Dermis microvascular lymphatic vessel endothelial cell (primary cell): ENCODE measurements at regions not wholly inside any gene's neighbourhood (a gene's known extent, or its start where the extent isn't known, plus 50 kb on each side); places are given as distances from the start of the nearest gene placed in this dataset.
A peak's percentile ranks its signal among the peaks of the same experiment; 100 is the strongest.
"Not testable (repeated sequence)": the region's sequence is repeated elsewhere in the genome, so short reads cannot be mapped to it uniquely, and the experiment has no call there.

ENCODE experiments used
- DNase-seq, 2 donors: peaks; one replicate each; pipeline versions ENCODE4 v3.0.0 to v3.0.0-alpha.2; 2010; ENCODE audit warnings: low read depth in 2 of 2

GRCh38 chr6:91088515-91088914 lies 501.6 kb upstream of the MAP3K7 start:
- no peak for DNase-seq

- DNase-seq: no peak
Observed at GRCh38 chr6:91087908-91088307, 501.0 kb upstream of the MAP3K7 start.

- DNase-seq: no peak
Observed at GRCh38 chr6:91083211-91083610, 496.3 kb upstream of the MAP3K7 start.

GRCh38 chr6:91082311-91082832 lies 495.5 kb upstream of the MAP3K7 start:
- DNase-seq: no peak

- DNase-seq: peak; percentile 33 to 50
Observed at GRCh38 chr6:91081452-91082067, 494.7 kb upstream of the MAP3K7 start.

GRCh38 chr6:91080871-91081270 lies 494.0 kb upstream of the MAP3K7 start:
- no peak for DNase-seq

- DNase-seq: no peak
Observed at GRCh38 chr6:91079969-91080368, 493.1 kb upstream of the MAP3K7 start.

GRCh38 chr6:91075244-91075976 lies 488.5 kb upstream of the MAP3K7 start:
- no peak for DNase-seq

- DNase-seq: no peak
Observed at GRCh38 chr6:91063362-91063761, 476.5 kb upstream of the MAP3K7 start.

- DNase-seq: no peak
Observed at GRCh38 chr6:91057689-91058088, 470.8 kb upstream of the MAP3K7 start.

GRCh38 chr6:91055959-91056358 lies 469.1 kb upstream of the MAP3K7 start:
- DNase-seq: no peak

GRCh38 chr6:91052473-91053450 lies 465.9 kb upstream of the MAP3K7 start:
- not testable (repeated sequence) for DNase-seq

- no peak for DNase-seq
Observed at GRCh38 chr6:91045161-91045560, 458.3 kb upstream of the MAP3K7 start.

- DNase-seq: no peak
Observed at GRCh38 chr6:91043751-91044150, 456.9 kb upstream of the MAP3K7 start.

- no peak for DNase-seq
Observed at GRCh38 chr6:91042656-91043055, 455.8 kb upstream of the MAP3K7 start.

GRCh38 chr6:91033964-91034363 lies 447.1 kb upstream of the MAP3K7 start:
- no peak for DNase-seq

- no peak for DNase-seq
Observed at GRCh38 chr6:91031581-91031980, 444.7 kb upstream of the MAP3K7 start.

GRCh38 chr6:91029211-91029610 lies 442.3 kb upstream of the MAP3K7 start:
- DNase-seq: no peak

- DNase-seq: no peak
Observed at GRCh38 chr6:91023529-91023928, 436.7 kb upstream of the MAP3K7 start.

GRCh38 chr6:91020744-91021143 lies 433.9 kb upstream of the MAP3K7 start:
- DNase-seq: no peak

- DNase-seq: no peak
Observed at GRCh38 chr6:91018586-91018985, 431.7 kb upstream of the MAP3K7 start.

GRCh38 chr6:91013511-91013910 lies 426.6 kb upstream of the MAP3K7 start:
- no peak for DNase-seq
